ENCODE measurements at regions not wholly inside any gene's neighbourhood (a gene's known extent, or its start where the extent isn't known, plus 50 kb on each side); places are given as distances from the start of the nearest gene placed in this dataset.

DNA sequence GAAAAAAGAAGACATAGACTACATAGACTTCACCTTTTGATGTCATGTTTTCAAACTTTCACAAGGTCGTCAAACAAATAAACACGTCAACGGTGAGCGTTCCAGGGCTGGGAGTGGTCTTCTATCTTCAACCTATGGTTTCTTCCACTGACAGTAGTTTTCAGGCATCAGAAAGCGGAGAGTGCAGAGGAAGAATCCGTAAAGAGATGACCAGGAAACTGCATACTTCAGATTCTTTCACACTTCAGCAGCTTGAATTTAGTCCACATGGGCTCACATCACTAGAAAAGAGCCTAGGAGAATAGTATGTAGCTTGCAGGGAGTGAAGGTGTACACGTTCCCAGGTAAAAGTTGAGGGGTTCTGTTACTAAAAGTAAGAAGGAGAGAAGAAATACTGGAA is 58.5 kb downstream of the NPY1R start:
- H3K9me3 Mint-ChIP-seq (ENCODE audit: low read depth) = no peaks in the 10 kb centered on the region
- H3K4me3 Mint-ChIP-seq (ENCODE audit: unreplicated experiment) = no peak overlapping the region
- TF ChIP-seq, protein P1, sequence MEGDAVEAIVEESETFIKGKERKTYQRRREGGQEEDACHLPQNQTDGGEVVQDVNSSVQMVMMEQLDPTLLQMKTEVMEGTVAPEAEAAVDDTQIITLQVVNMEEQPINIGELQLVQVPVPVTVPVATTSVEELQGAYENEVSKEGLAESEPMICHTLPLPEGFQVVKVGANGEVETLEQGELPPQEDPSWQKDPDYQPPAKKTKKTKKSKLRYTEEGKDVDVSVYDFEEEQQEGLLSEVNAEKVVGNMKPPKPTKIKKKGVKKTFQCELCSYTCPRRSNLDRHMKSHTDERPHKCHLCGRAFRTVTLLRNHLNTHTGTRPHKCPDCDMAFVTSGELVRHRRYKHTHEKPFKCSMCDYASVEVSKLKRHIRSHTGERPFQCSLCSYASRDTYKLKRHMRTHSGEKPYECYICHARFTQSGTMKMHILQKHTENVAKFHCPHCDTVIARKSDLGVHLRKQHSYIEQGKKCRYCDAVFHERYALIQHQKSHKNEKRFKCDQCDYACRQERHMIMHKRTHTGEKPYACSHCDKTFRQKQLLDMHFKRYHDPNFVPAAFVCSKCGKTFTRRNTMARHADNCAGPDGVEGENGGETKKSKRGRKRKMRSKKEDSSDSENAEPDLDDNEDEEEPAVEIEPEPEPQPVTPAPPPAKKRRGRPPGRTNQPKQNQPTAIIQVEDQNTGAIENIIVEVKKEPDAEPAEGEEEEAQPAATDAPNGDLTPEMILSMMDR (IDR thresholded peaks at IDR 0.05) = no peak
- H3K36me3 Mint-ChIP-seq (ENCODE audit: low read depth) = no peaks in the 10 kb centered on the region
- peaks cover 8% of the 10 kb centered on the region for H3K27me3 Mint-ChIP-seq (ENCODE audit: low read depth)
- no peak overlapping the region for H3K27ac Mint-ChIP-seq (ENCODE audit: unreplicated experiment)
- no peaks in the 10 kb centered on the region for H3K4me1 Mint-ChIP-seq (ENCODE audit: low read depth)
- DNase-seq (ENCODE audit: low spot score) = no peak

GRCh38 chr4:163273203-163273602 is 59.2 kb downstream of the NPY1R start:
- Mint-ChIP-seq H3K36me3 (ENCODE audit: low read depth) (no peaks in the 10 kb centered on the region), H3K27ac (ENCODE audit: unreplicated experiment) (no peak overlapping the region), H3K4me1 (ENCODE audit: low read depth) (no peaks in the 10 kb centered on the region), H3K4me3 (ENCODE audit: unreplicated experiment) (no peak overlapping the region), H3K9me3 (ENCODE audit: low read depth) (no peaks in the 10 kb centered on the region), H3K27me3 (ENCODE audit: low read depth) (peaks cover 6% of the 10 kb centered on the region)
- TF ChIP-seq, protein P1 (IDR thresholded peaks at IDR 0.05) = no peak
- DNase-seq (ENCODE audit: low spot score) = no peak

GRCh38 chr4:163271555-163272127 is 60.8 kb downstream of the NPY1R start:
- Mint-ChIP-seq H3K4me1 (ENCODE audit: low read depth) (no peaks in the 10 kb centered on the region), H3K27ac (ENCODE audit: unreplicated experiment) (no peak overlapping the region)
- DNase-seq (ENCODE audit: low spot score) = no peak

DNA sequence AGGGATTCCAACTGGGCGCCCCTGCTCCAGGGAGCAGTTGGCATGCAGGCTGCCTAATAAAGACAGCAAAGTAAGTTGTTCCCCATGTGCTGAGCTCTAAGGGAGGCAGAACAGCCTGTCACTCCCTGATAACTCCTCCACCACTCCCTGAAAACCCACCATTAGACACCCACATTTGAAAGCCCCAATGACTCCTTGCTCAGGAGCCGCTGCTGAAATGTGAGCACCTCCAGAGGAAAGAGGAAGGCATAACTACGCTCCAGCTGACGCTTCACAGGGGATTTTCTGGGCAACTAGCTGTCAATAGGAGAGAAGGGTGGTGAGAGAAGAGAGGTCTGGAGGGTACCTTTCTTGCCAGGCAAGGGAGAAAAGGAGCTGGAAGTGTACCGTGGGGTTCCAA is 62.5 kb downstream of the NPY1R start:
- Mint-ChIP-seq H3K36me3 (ENCODE audit: low read depth) (no peaks in the 10 kb centered on the region), H3K27ac (ENCODE audit: unreplicated experiment) (no peak overlapping the region), H3K9me3 (ENCODE audit: low read depth) (no peaks in the 10 kb centered on the region), H3K4me3 (ENCODE audit: unreplicated experiment) (no peak overlapping the region), H3K4me1 (ENCODE audit: low read depth) (no peaks in the 10 kb centered on the region), H3K27me3 (ENCODE audit: low read depth) (no peaks in the 10 kb centered on the region)
- TF ChIP-seq, protein P1 (IDR thresholded peaks at IDR 0.05) = no peak
- DNase-seq (ENCODE audit: low spot score) = no peak

More at GRCh38 chr4:163271555-163272127, 60.8 kb downstream of the NPY1R start:
- no peaks in the 10 kb centered on the region for H3K9me3 Mint-ChIP-seq (ENCODE audit: low read depth)
- no peak overlapping the region for H3K4me3 Mint-ChIP-seq (ENCODE audit: unreplicated experiment)
- TF ChIP-seq, protein P1 (IDR thresholded peaks at IDR 0.05) = no peak
- H3K27me3 Mint-ChIP-seq (ENCODE audit: low read depth) = peaks cover 2% of the 10 kb centered on the region
- H3K36me3 Mint-ChIP-seq (ENCODE audit: low read depth) = no peaks in the 10 kb centered on the region

GRCh38 chr4:163269166-163269565 is 63.2 kb downstream of the NPY1R start:
- no peaks in the 10 kb centered on the region for H3K4me1 Mint-ChIP-seq (ENCODE audit: low read depth)
- H3K36me3 Mint-ChIP-seq (ENCODE audit: low read depth) = no peaks in the 10 kb centered on the region
- H3K4me3 Mint-ChIP-seq (ENCODE audit: unreplicated experiment) = no peak overlapping the region
- TF ChIP-seq, protein P1 (IDR thresholded peaks at IDR 0.05) = no peak
- no peaks in the 10 kb centered on the region for H3K27me3 Mint-ChIP-seq (ENCODE audit: low read depth)
- no peak overlapping the region for H3K27ac Mint-ChIP-seq (ENCODE audit: unreplicated experiment)
- H3K9me3 Mint-ChIP-seq (ENCODE audit: low read depth) = no peaks in the 10 kb centered on the region
- DNase-seq (ENCODE audit: low spot score) = no peak
